ENCODE measurements at regions not wholly inside any gene's neighbourhood (a gene's known extent, or its start where the extent isn't known, plus 50 kb on each side); places are given as distances from the start of the nearest gene placed in this dataset.

DNA sequence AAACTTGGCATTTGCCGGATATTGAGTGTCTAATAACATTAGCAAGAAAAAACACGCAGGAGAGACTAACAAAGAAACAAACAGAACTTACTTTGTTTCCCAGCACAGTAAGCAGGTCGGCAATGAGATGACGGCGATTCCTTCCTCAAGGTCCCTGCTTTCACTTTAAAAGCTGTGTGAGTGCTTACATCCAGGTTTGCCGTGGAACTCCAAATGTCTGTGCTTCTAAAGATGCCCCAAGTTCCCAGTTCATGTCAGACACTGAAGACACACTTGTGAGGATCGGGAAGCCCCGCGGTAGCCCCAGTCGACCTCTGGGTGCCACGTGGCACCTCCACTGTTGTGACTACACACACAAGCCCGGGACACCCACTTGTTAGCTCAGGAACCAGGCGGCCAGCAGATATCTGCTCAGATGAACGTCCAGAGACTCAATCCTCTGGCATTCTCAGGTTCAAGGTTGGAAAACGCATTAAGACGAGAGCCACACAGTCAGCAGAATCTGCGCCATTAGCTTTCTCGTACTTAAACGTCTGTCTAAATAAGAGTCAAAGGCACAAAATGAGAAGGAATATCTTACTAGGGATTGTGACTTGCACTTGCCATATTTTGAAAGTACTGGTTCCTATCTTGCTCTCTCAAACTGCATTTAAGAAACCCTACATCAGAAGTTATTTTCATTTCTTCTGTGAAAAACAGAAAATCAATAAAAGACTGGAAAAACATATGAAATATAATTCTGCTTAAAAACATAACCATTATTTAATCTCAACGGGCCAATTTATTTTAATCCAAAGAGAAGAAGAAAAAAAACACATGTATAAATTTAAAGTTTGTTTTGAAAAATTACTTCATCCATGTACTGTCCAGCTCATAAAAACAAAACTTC lies 207.6 kb upstream of the KLF14 start:
- peak; percentile 35 to 57 for DNase-seq
- Histone ChIP-seq H3K18ac (ENCODE audit: low read length) (no peak overlapping the region), H2BK120ac (ENCODE audit: insufficient read depth, low read length, poor library complexity) (no peak overlapping the region), H3K9ac (ENCODE audit: low read length) (no peak overlapping the region), H3K9me3 (ENCODE audit: insufficient read depth, low read depth, low read length) (no peaks in the 10 kb centered on the region), H3K27me3 (ENCODE audit: insufficient read depth, low read length) (no peaks in the 10 kb centered on the region), H3K4ac (ENCODE audit: low read depth, low read length) (no peak overlapping the region), H4K12ac (ENCODE audit: low read depth, low read length) (no peak overlapping the region), H3K27ac (ENCODE audit: low read depth, low read length) (no peak overlapping the region), H2BK12ac (ENCODE audit: low read length) (no peak overlapping the region), H3K79me2 (ENCODE audit: control insufficient read depth, insufficient read depth, low read length, poor library complexity) (no peaks in the 10 kb centered on the region), H2AK5ac (ENCODE audit: low read length) (no peak overlapping the region), H2AFZ (ENCODE audit: insufficient read depth, low read length, poor library complexity) (no peak overlapping the region), H3K79me1 (ENCODE audit: low read length) (no peaks in the 10 kb centered on the region), H3K4me1 (ENCODE audit: control insufficient read depth in 1 of 2, insufficient read depth in 2 of 2, low read length in 2 of 2) (no peaks in the 10 kb centered on the region), H2BK5ac (ENCODE audit: low read depth, low read length, poor library complexity) (no peak overlapping the region), H4K91ac (ENCODE audit: low read depth, low read length) (no peak overlapping the region), H3K4me2 (ENCODE audit: low read length) (no peak overlapping the region), H3K14ac (ENCODE audit: low read length) (no peak overlapping the region), H3K4me3 (ENCODE audit: low read depth, low read length) (no peak overlapping the region), H3K23ac (ENCODE audit: low read length) (no peak overlapping the region), H3K36me3 (ENCODE audit: control insufficient read depth in 1 of 2, insufficient read depth in 2 of 2, low read length in 2 of 2) (no peaks in the 10 kb centered on the region), H4K8ac (ENCODE audit: low read depth, low read length) (no peak overlapping the region)
- no CpG with 5 or more reads among the region's 20 CpGs for WGBS (ENCODE audit: extremely low coverage, insufficient coverage, insufficient read length)

GRCh38 chr7:130942211-130942964 lies 208.4 kb upstream of the KLF14 start:
- no peak overlapping the region for H4K12ac ChIP-seq (ENCODE audit: low read depth, low read length)
- no peak overlapping the region for H4K8ac ChIP-seq (ENCODE audit: low read depth, low read length)
- DNase-seq: peak; percentile 59 to 69
- H2BK12ac ChIP-seq (ENCODE audit: low read length): no peak overlapping the region
- H3K18ac ChIP-seq (ENCODE audit: low read length): no peak overlapping the region
- no peaks in the 10 kb centered on the region for H3K79me1 ChIP-seq (ENCODE audit: low read length)
- no peak overlapping the region for H4K91ac ChIP-seq (ENCODE audit: low read depth, low read length)
- H3K79me2 ChIP-seq (ENCODE audit: control insufficient read depth, insufficient read depth, low read length, poor library complexity): no peaks in the 10 kb centered on the region
- WGBS (ENCODE audit: extremely low coverage, insufficient coverage, insufficient read length): no CpG with 5 or more reads among the region's 10 CpGs
- no peaks in the 10 kb centered on the region for H3K36me3 ChIP-seq (ENCODE audit: control insufficient read depth in 1 of 2, insufficient read depth in 2 of 2, low read length in 2 of 2)
- H3K9ac ChIP-seq (ENCODE audit: low read length): no peak overlapping the region
- H2AK5ac ChIP-seq (ENCODE audit: low read length): no peak overlapping the region
- H3K4ac ChIP-seq (ENCODE audit: low read depth, low read length): no peak overlapping the region
- no peak overlapping the region for H3K14ac ChIP-seq (ENCODE audit: low read length)
- no peak overlapping the region for H2BK120ac ChIP-seq (ENCODE audit: insufficient read depth, low read length, poor library complexity)
- H3K4me1 ChIP-seq (ENCODE audit: control insufficient read depth in 1 of 2, insufficient read depth in 2 of 2, low read length in 2 of 2): no peaks in the 10 kb centered on the region
- no peaks in the 10 kb centered on the region for H3K9me3 ChIP-seq (ENCODE audit: insufficient read depth, low read depth, low read length)
- no peaks in the 10 kb centered on the region for H3K27me3 ChIP-seq (ENCODE audit: insufficient read depth, low read length)
- H2AFZ ChIP-seq (ENCODE audit: insufficient read depth, low read length, poor library complexity): no peak overlapping the region
- H2BK5ac ChIP-seq (ENCODE audit: low read depth, low read length, poor library complexity): no peak overlapping the region
- H3K27ac ChIP-seq (ENCODE audit: low read depth, low read length): no peak overlapping the region
- no peak overlapping the region for H3K4me2 ChIP-seq (ENCODE audit: low read length)
- H3K23ac ChIP-seq (ENCODE audit: low read length): no peak overlapping the region
- H3K4me3 ChIP-seq (ENCODE audit: low read depth, low read length): no peak overlapping the region

- no peak overlapping the region for H2AK5ac ChIP-seq (ENCODE audit: low read length)
- H3K36me3 ChIP-seq (ENCODE audit: control insufficient read depth in 1 of 2, insufficient read depth in 2 of 2, low read length in 2 of 2): no peaks in the 10 kb centered on the region
- H3K79me1 ChIP-seq (ENCODE audit: low read length): no peaks in the 10 kb centered on the region
- no peak overlapping the region for H3K4me3 ChIP-seq (ENCODE audit: low read depth, low read length)
- H3K79me2 ChIP-seq (ENCODE audit: control insufficient read depth, insufficient read depth, low read length, poor library complexity): no peaks in the 10 kb centered on the region
- no peak overlapping the region for H2BK120ac ChIP-seq (ENCODE audit: insufficient read depth, low read length, poor library complexity)
- H3K9me3 ChIP-seq (ENCODE audit: insufficient read depth, low read depth, low read length): no peaks in the 10 kb centered on the region
- H4K91ac ChIP-seq (ENCODE audit: low read depth, low read length): no peak overlapping the region
- H3K14ac ChIP-seq (ENCODE audit: low read length): no peak overlapping the region
- H3K27me3 ChIP-seq (ENCODE audit: insufficient read depth, low read length): no peaks in the 10 kb centered on the region
- H3K4me2 ChIP-seq (ENCODE audit: low read length): no peak overlapping the region
- H3K18ac ChIP-seq (ENCODE audit: low read length): no peak overlapping the region
- H2BK5ac ChIP-seq (ENCODE audit: low read depth, low read length, poor library complexity): no peak overlapping the region
- DNase-seq: peak; percentile 37 to 89
- no CpG with 5 or more reads among the region's 9 CpGs for WGBS (ENCODE audit: extremely low coverage, insufficient coverage, insufficient read length)
- no peak overlapping the region for H2AFZ ChIP-seq (ENCODE audit: insufficient read depth, low read length, poor library complexity)
- no peak overlapping the region for H3K23ac ChIP-seq (ENCODE audit: low read length)
- no peaks in the 10 kb centered on the region for H3K4me1 ChIP-seq (ENCODE audit: control insufficient read depth in 1 of 2, insufficient read depth in 2 of 2, low read length in 2 of 2)
- no peak overlapping the region for H4K8ac ChIP-seq (ENCODE audit: low read depth, low read length)
- H3K9ac ChIP-seq (ENCODE audit: low read length): no peak overlapping the region
- H4K12ac ChIP-seq (ENCODE audit: low read depth, low read length): no peak overlapping the region
- no peak overlapping the region for H3K4ac ChIP-seq (ENCODE audit: low read depth, low read length)
- H3K27ac ChIP-seq (ENCODE audit: low read depth, low read length): no peak overlapping the region
- no peak overlapping the region for H2BK12ac ChIP-seq (ENCODE audit: low read length)
Observed at GRCh38 chr7:130943336-130943901, 209.4 kb upstream of the KLF14 start.

DNA sequence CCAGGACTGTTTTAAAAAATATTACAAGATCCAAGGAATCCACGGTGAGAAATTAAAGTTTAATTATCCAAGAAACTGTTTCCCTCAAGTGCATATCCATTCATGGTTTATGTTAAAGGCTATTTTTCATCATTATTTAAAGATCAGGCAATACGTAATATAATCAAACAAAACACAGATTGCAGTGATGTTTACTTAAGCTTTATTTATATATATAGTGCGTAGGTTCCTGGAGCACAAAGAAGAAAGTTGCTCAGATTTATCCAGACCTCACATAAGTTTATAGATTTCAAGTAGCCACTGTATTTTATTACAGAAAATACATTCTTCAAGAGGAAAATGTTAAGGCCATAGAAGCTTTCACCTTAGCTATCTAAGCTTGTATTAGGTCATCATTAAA lies 210.0 kb upstream of the KLF14 start:
- DNase-seq: no peak
- Histone ChIP-seq H3K27me3 (ENCODE audit: insufficient read depth, low read length) (no peaks in the 10 kb centered on the region), H3K18ac (ENCODE audit: low read length) (no peak overlapping the region), H3K36me3 (ENCODE audit: control insufficient read depth in 1 of 2, insufficient read depth in 2 of 2, low read length in 2 of 2) (no peaks in the 10 kb centered on the region), H3K4me2 (ENCODE audit: low read length) (no peak overlapping the region), H2AK5ac (ENCODE audit: low read length) (no peak overlapping the region), H3K9ac (ENCODE audit: low read length) (no peak overlapping the region), H2AFZ (ENCODE audit: insufficient read depth, low read length, poor library complexity) (no peak overlapping the region), H3K14ac (ENCODE audit: low read length) (no peak overlapping the region), H3K4ac (ENCODE audit: low read depth, low read length) (no peak overlapping the region), H3K9me3 (ENCODE audit: insufficient read depth, low read depth, low read length) (no peaks in the 10 kb centered on the region), H4K91ac (ENCODE audit: low read depth, low read length) (no peak overlapping the region), H3K27ac (ENCODE audit: low read depth, low read length) (no peak overlapping the region), H3K4me3 (ENCODE audit: low read depth, low read length) (no peak overlapping the region), H4K12ac (ENCODE audit: low read depth, low read length) (no peak overlapping the region), H3K4me1 (ENCODE audit: control insufficient read depth in 1 of 2, insufficient read depth in 2 of 2, low read length in 2 of 2) (no peaks in the 10 kb centered on the region), H2BK5ac (ENCODE audit: low read depth, low read length, poor library complexity) (no peak overlapping the region), H3K23ac (ENCODE audit: low read length) (no peak overlapping the region), H2BK12ac (ENCODE audit: low read length) (no peak overlapping the region), H2BK120ac (ENCODE audit: insufficient read depth, low read length, poor library complexity) (no peak overlapping the region), H3K79me1 (ENCODE audit: low read length) (no peaks in the 10 kb centered on the region), H3K79me2 (ENCODE audit: control insufficient read depth, insufficient read depth, low read length, poor library complexity) (no peaks in the 10 kb centered on the region), H4K8ac (ENCODE audit: low read depth, low read length) (no peak overlapping the region)
- no CpG with 5 or more reads among the region's 3 CpGs for WGBS (ENCODE audit: extremely low coverage, insufficient coverage, insufficient read length)

All from trophoblast cell (in vitro differentiated cells and primary cell).